IMR-90 (cell line): ENCODE measurements at regions not wholly inside any gene's neighbourhood (a gene's known extent, or its start where the extent isn't known, plus 50 kb on each side); places are given as distances from the start of the nearest gene placed in this dataset.

Source experiments
- ATAC-seq: fragments of 200-7000 bp; cut with Tn5 transposase; 2 replicates; pipeline ENCODE4 v1.9.1; 2020; ENCODE audit warnings: low read depth, mild to moderate bottlenecking, moderate library complexity
- BruUV-seq: library from RNA; stranded (reverse); fragments of 400-500 nt; replicated peaks from 2 replicates; lab custom pipeline; 2021; lab: Mats Ljungman, UMichigan
- CTCF ChIA-PET: fragments of 300-600 bp; formaldehyde crosslinking; extraction: SDS; loops from one replicate; lab custom pipeline; 2021; ENCODE audit warnings: antibody characterized with exemption; lab: Yijun Ruan, JAX
- POLR2A ChIA-PET: fragments of 300-600 bp; sonication (Branson Sonifier 250); formaldehyde crosslinking; loops from one replicate; lab custom pipeline; 2022; ENCODE audit warnings: antibody characterized with exemption; ENCODE audit not compliant: unreplicated experiment; lab: Charles Lee
- DNase-seq: peaks from one replicate; pipeline ENCODE4 v3.0.0; 2013
- H2AFZ ChIP-seq: replicated peaks from 2 replicates; pipeline ENCODE3; 2013; ENCODE audit warnings: low read length, mild to moderate bottlenecking; ENCODE audit not compliant: poor library complexity
- H2AK5ac ChIP-seq: 2 replicates; pipeline ENCODE4 v1.6.1; 2013; ENCODE audit warnings: low read depth, low read length, inconsistent platforms
- H2AK9ac ChIP-seq: replicated peaks from 2 replicates; pipeline ENCODE3; 2013; ENCODE audit warnings: mild to moderate bottlenecking, low read depth, low read length, moderate library complexity; ENCODE audit not compliant: poor library complexity
- H2BK120ac ChIP-seq: 2 replicates; pipeline ENCODE4 v1.6.1; 2013; ENCODE audit warnings: low read depth, low read length, inconsistent platforms
- H2BK15ac ChIP-seq: 3 replicates; pipeline ENCODE4 v1.6.1; 2013; ENCODE audit warnings: low read depth, low read length, inconsistent platforms
- H2BK20ac ChIP-seq: 2 replicates; pipeline ENCODE4 v1.6.1; 2013; ENCODE audit warnings: low read depth, mild to moderate bottlenecking, inconsistent platforms, low read length, moderate library complexity
- H2BK5ac ChIP-seq: 2 replicates; pipeline ENCODE4 v1.6.1; 2013; ENCODE audit warnings: mild to moderate bottlenecking, low read depth, low read length, inconsistent platforms; ENCODE audit not compliant: poor library complexity, severe bottlenecking
- H3K14ac ChIP-seq: replicated peaks from 2 replicates; pipeline ENCODE4 v1.6.1; 2013; ENCODE audit warnings: low read depth, low read length, inconsistent platforms
- H3K18ac ChIP-seq: 2 replicates; pipeline ENCODE4 v1.6.1; 2013; ENCODE audit warnings: low read depth, low read length, control low read depth
- H3K23ac ChIP-seq: 2 replicates; pipeline ENCODE4 v1.6.1; 2013; ENCODE audit warnings: low read depth, low read length, inconsistent platforms
- H3K27ac ChIP-seq: 2 replicates; pipeline ENCODE4 v1.5.1; 2013; ENCODE audit warnings: mild to moderate bottlenecking, control low read depth, low read length; ENCODE audit not compliant: insufficient read depth
- H3K27me3 ChIP-seq: 2 replicates; pipeline ENCODE4 v1.6.1; 2013; ENCODE audit warnings: low read length; ENCODE audit not compliant: control insufficient read depth, insufficient read depth
- H3K36me3 ChIP-seq: 2 replicates; pipeline ENCODE4 v1.6.1; 2013; ENCODE audit warnings: low read length, mixed read lengths; ENCODE audit not compliant: control insufficient read depth, insufficient read depth
- H3K4ac ChIP-seq: 2 replicates; pipeline ENCODE4 v1.6.1; 2013; ENCODE audit warnings: low read depth, low read length, inconsistent platforms
- H3K4me1 ChIP-seq: 2 replicates; pipeline ENCODE4 v1.6.1; 2013; ENCODE audit warnings: low read length, mixed read lengths; ENCODE audit not compliant: control insufficient read depth, insufficient read depth
- H3K4me2 ChIP-seq: 2 replicates; pipeline ENCODE4 v1.6.1; 2013; ENCODE audit warnings: low read depth, mild to moderate bottlenecking, control low read depth, low read length, moderate library complexity
- H3K4me3 ChIP-seq: 2 replicates; pipeline ENCODE4 v1.5.1; 2013; ENCODE audit warnings: low read depth, mild to moderate bottlenecking, control low read depth, low read length, moderate library complexity; ENCODE audit not compliant: insufficient read depth
- H3K56ac ChIP-seq: 2 replicates; pipeline ENCODE4 v1.6.1; 2013; ENCODE audit warnings: low read length, inconsistent platforms; ENCODE audit not compliant: insufficient read depth; ENCODE audit errors: extremely low read depth
- H3K79me1 ChIP-seq, 2 experiments: 2 replicates each; pipeline ENCODE4 v1.6.1; 2013; ENCODE audit warnings: low read length in 2 of 2, inconsistent platforms in 1 of 2, low read depth in 1 of 2
- H3K9ac ChIP-seq: 2 replicates; pipeline ENCODE4 v1.6.1; 2013; ENCODE audit warnings: low read depth, low read length, control low read depth
- H3K9me1 ChIP-seq: 2 replicates; pipeline ENCODE4 v1.6.1; 2013; ENCODE audit warnings: low read length, inconsistent platforms; ENCODE audit not compliant: insufficient read depth
- H3K9me3 ChIP-seq: 2 replicates; pipeline ENCODE4 v1.6.1; 2013; ENCODE audit warnings: low read length; ENCODE audit not compliant: control insufficient read depth, insufficient read depth
- H4K20me1 ChIP-seq: 2 replicates; pipeline ENCODE4 v1.6.1; 2013; ENCODE audit warnings: low read length, inconsistent platforms; ENCODE audit not compliant: insufficient read depth
- H4K5ac ChIP-seq: 2 replicates; pipeline ENCODE4 v1.6.1; 2013; ENCODE audit warnings: mild to moderate bottlenecking, low read depth, low read length, control low read depth
- H4K8ac ChIP-seq, 2 experiments: 2 replicates each; pipeline ENCODE4 v1.6.1; 2013; ENCODE audit warnings: low read depth in 2 of 2, low read length in 2 of 2, control low read depth in 1 of 2, inconsistent platforms in 1 of 2
- H4K91ac ChIP-seq: 2 replicates; pipeline ENCODE4 v1.6.1; 2013; ENCODE audit warnings: low read depth, low read length, inconsistent platforms; ENCODE audit not compliant: insufficient read depth
- BHLHE40 ChIP-seq: fragments of 150-350 bp; IDR thresholded peaks from 2 replicates; pipeline ENCODE4 v1.6.1; 2016; ENCODE audit warnings: mild to moderate bottlenecking, low read depth, low read length
- CEBPB ChIP-seq: IDR thresholded peaks from 2 replicates; pipeline ENCODE4 v1.6.1; 2012; ENCODE audit warnings: low read depth, low read length, improper control_type of control experiment
- CHD1 ChIP-seq: IDR thresholded peaks from 2 replicates; pipeline ENCODE4 v1.6.1; 2012; ENCODE audit warnings: low read depth, low read length, improper control_type of control experiment
- CTCF ChIP-seq: conservative IDR thresholded peaks from 2 replicates; pipeline ENCODE4 v1.5.1; 2012; ENCODE audit warnings: mild to moderate bottlenecking, low read depth, low read length, improper control_type of control experiment
- FOS ChIP-seq: fragments of 150-350 bp; IDR thresholded peaks from 2 replicates; pipeline ENCODE4 v1.6.1; 2016; ENCODE audit warnings: low read depth, low read length
- MAFK ChIP-seq: IDR thresholded peaks from 2 replicates; pipeline ENCODE4 v1.6.1; 2012; ENCODE audit warnings: low read depth, low read length, improper control_type of control experiment
- MAZ ChIP-seq: IDR thresholded peaks from 2 replicates; pipeline ENCODE4 v1.6.1; 2012; ENCODE audit warnings: low read depth, mild to moderate bottlenecking, low read length, improper control_type of control experiment, moderate library complexity, borderline replicate concordance
- MXI1 ChIP-seq: IDR thresholded peaks from 2 replicates; pipeline ENCODE4 v1.6.1; 2012; ENCODE audit warnings: low read depth, mild to moderate bottlenecking, low read length, moderate library complexity, borderline replicate concordance
- NFE2L2 ChIP-seq: fragments of 150-350 bp; IDR thresholded peaks from 2 replicates; pipeline ENCODE4 v1.6.1; 2016; ENCODE audit warnings: low read depth, mild to moderate bottlenecking, low read length
- POLR2A ChIP-seq: IDR thresholded peaks from 2 replicates; pipeline ENCODE4 v1.6.1; 2012; ENCODE audit warnings: mild to moderate bottlenecking, low read depth, low read length
- RAD21 ChIP-seq: IDR thresholded peaks from 2 replicates; pipeline ENCODE4 v1.6.1; 2012; ENCODE audit warnings: low read length, improper control_type of control experiment
- RCOR1 ChIP-seq: IDR thresholded peaks from 2 replicates; pipeline ENCODE4 v1.6.1; 2012; ENCODE audit warnings: mild to moderate bottlenecking, low read length, improper control_type of control experiment; ENCODE audit not compliant: insufficient replicate concordance
- RFX5 ChIP-seq: IDR thresholded peaks from 2 replicates; pipeline ENCODE4 v1.8.0; 2012; ENCODE audit warnings: low read depth, mild to moderate bottlenecking, low read length, moderate library complexity
- SMC3 ChIP-seq: fragments of 150-350 bp; IDR thresholded peaks from 2 replicates; pipeline ENCODE4 v1.6.1; 2016; ENCODE audit warnings: low read depth, mild to moderate bottlenecking, antibody characterized with exemption, low read length, moderate library complexity
- USF2 ChIP-seq: fragments of 150-350 bp; IDR thresholded peaks from 2 replicates; pipeline ENCODE4 v1.6.1; 2017; ENCODE audit warnings: mild to moderate bottlenecking, antibody characterized with exemption, low read length, low read depth
- WGBS, 2 experiments: methylation state at CpG; one replicate each; pipeline versions ENCODE4 v1.1.5 to v1.1.7; 2013; ENCODE audit warnings: missing lambda C conversion rate in 2 of 2; ENCODE audit not compliant: insufficient read length in 1 of 2; ENCODE audit errors: extremely low coverage in 2 of 2; 5-methylcytosine and 5-hydroxymethylcytosine counted together
- dilution Hi-C: fragments of 300-500 bp; cut with HindIII; formaldehyde crosslinking; loops from one replicate; pipeline ENCODE4 v1.14.3; 2018; ENCODE audit warnings: low sequenced_read_pairs; ENCODE audit not compliant: unreplicated experiment
- in situ Hi-C: fragments of 300-500 bp; cut with MboI; formaldehyde crosslinking; loops from 3 replicates; pipeline ENCODE4 v1.14.3; 2019; ENCODE audit warnings: low sequenced_read_pairs, inconsistent platforms, mixed read lengths
- intact Hi-C: fragments of 100-400 bp; cut with micrococcal nuclease; formaldehyde crosslinking; loops from 2 replicates; pipeline ENCODE4 v1.10.0; 2022
- TF ChIP-seq, protein P1 (sequence below): fragments of 150-350 bp; IDR thresholded peaks from 2 replicates; pipeline ENCODE4 v1.6.1; 2016; ENCODE audit warnings: low read depth, mild to moderate bottlenecking, low read length, moderate library complexity, borderline replicate concordance

- no peak overlapping the region for H3K27ac ChIP-seq
- POLR2A ChIA-PET = no interaction called here
- dilution Hi-C loops (no loop called here), in situ Hi-C loops (no loop called here), intact Hi-C loops (no loop called here)
- H3K27me3 ChIP-seq = no peaks in the 10 kb centered on the region
- H4K8ac ChIP-seq = no peak overlapping the region
- no peak overlapping the region for H3K56ac ChIP-seq
- H4K91ac ChIP-seq = no peak overlapping the region
- H2BK5ac ChIP-seq = no peak overlapping the region
- no peak overlapping the region for H4K5ac ChIP-seq
- no peak overlapping the region for H3K9ac ChIP-seq
- no peaks in the 10 kb centered on the region for H3K79me1 ChIP-seq
- no peak overlapping the region for H3K14ac ChIP-seq
- DNase-seq (no peak), ATAC-seq (no peak)
- 80% methylated on average over 1 of the region's 2 CpGs; no CpG with 5 or more reads in 1 of the 2 experiments for WGBS, 2 experiments
- CTCF ChIA-PET = interaction anchor here (0.5 to 0.7 kb wide), 2 partner anchors 28 to 1226 kb away, joined by 3 read pairs; no protein-coding TSS in a partner anchor
- H4K20me1 ChIP-seq = no peaks in the 10 kb centered on the region
- BruUV-seq = no TSS peak
- no peak overlapping the region for H2BK20ac ChIP-seq
- TF ChIP-seq CTCF (no peak), RCOR1 (no peak), POLR2A (no peak), MAFK (no peak), BHLHE40 (no peak), MAZ (no peak), CEBPB (no peak), FOS (no peak), RFX5 (no peak), NFE2L2 (no peak), RAD21 (no peak), USF2 (no peak), CHD1 (no peak), SMC3 (no peak), MXI1 (no peak)
- TF ChIP-seq, protein P1, sequence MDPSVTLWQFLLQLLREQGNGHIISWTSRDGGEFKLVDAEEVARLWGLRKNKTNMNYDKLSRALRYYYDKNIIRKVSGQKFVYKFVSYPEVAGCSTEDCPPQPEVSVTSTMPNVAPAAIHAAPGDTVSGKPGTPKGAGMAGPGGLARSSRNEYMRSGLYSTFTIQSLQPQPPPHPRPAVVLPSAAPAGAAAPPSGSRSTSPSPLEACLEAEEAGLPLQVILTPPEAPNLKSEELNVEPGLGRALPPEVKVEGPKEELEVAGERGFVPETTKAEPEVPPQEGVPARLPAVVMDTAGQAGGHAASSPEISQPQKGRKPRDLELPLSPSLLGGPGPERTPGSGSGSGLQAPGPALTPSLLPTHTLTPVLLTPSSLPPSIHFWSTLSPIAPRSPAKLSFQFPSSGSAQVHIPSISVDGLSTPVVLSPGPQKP = no peak
- no peak overlapping the region for H2AK5ac ChIP-seq
- no peaks in the 10 kb centered on the region for H3K36me3 ChIP-seq
- no peak overlapping the region for H2AK9ac ChIP-seq
- H2BK120ac ChIP-seq = no peak overlapping the region
- H2AFZ ChIP-seq = no peak overlapping the region
- H3K18ac ChIP-seq = no peak overlapping the region
- H3K4me2 ChIP-seq = no peak overlapping the region
- no peaks in the 10 kb centered on the region; the same call in 1 of the 2 replicates for H3K9me3 ChIP-seq
- no peak overlapping the region for H2BK15ac ChIP-seq
- H3K9me1 ChIP-seq = no peaks in the 10 kb centered on the region
- no peak overlapping the region for H3K23ac ChIP-seq
- no peak overlapping the region for H3K4me3 ChIP-seq
- no peak overlapping the region for H3K4ac ChIP-seq
- no peaks in the 10 kb centered on the region for H3K4me1 ChIP-seq
These were observed 1222.0 kb downstream of the ROBO1 start for GRCh38 chr3:78545827-78546226.
